ENCODE measurements at regions not wholly inside any gene's neighbourhood (a gene's known extent, or its start where the extent isn't known, plus 50 kb on each side); places are given as distances from the start of the nearest gene placed in this dataset.

DNA sequence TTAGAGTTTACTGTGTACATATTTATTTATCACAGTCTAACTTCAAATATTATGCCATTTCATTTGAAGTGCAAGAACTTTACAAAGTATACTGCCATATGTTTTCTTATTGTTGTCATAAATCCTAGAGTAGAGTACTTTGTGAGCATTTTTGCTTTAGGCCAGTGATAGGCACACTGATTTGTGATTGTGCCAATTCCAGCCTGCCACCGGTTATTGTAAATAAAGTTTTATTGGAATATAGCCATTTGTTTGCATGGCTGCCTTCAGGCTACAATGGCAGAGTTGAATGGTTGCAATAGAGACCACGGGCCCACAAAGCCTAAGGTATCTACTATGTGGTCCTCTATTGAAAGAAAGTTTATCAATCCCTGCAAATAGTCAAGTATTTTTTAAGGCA is 175.8 kb upstream of the GALNT2 start:
- TF ChIP-seq, protein P1, sequence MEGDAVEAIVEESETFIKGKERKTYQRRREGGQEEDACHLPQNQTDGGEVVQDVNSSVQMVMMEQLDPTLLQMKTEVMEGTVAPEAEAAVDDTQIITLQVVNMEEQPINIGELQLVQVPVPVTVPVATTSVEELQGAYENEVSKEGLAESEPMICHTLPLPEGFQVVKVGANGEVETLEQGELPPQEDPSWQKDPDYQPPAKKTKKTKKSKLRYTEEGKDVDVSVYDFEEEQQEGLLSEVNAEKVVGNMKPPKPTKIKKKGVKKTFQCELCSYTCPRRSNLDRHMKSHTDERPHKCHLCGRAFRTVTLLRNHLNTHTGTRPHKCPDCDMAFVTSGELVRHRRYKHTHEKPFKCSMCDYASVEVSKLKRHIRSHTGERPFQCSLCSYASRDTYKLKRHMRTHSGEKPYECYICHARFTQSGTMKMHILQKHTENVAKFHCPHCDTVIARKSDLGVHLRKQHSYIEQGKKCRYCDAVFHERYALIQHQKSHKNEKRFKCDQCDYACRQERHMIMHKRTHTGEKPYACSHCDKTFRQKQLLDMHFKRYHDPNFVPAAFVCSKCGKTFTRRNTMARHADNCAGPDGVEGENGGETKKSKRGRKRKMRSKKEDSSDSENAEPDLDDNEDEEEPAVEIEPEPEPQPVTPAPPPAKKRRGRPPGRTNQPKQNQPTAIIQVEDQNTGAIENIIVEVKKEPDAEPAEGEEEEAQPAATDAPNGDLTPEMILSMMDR (IDR thresholded peaks at IDR 0.05; ENCODE audit: insufficient read depth, low read length, poor library complexity, severe bottlenecking): no peak
- DNase-seq (ENCODE audit: extremely low read depth, insufficient read length): no peak
- Histone ChIP-seq H3K4me3 (replicated peaks; ENCODE audit: low read depth, low read length) (no peak overlapping the region), H3K27me3 (replicated peaks; ENCODE audit: control insufficient read depth, insufficient read depth, low read length) (no peaks in the 10 kb centered on the region; the same call in 1 of the 2 replicates), H3K36me3 (ENCODE audit: control insufficient read depth, insufficient read depth, low read length) (no peaks in the 10 kb centered on the region)

DNA sequence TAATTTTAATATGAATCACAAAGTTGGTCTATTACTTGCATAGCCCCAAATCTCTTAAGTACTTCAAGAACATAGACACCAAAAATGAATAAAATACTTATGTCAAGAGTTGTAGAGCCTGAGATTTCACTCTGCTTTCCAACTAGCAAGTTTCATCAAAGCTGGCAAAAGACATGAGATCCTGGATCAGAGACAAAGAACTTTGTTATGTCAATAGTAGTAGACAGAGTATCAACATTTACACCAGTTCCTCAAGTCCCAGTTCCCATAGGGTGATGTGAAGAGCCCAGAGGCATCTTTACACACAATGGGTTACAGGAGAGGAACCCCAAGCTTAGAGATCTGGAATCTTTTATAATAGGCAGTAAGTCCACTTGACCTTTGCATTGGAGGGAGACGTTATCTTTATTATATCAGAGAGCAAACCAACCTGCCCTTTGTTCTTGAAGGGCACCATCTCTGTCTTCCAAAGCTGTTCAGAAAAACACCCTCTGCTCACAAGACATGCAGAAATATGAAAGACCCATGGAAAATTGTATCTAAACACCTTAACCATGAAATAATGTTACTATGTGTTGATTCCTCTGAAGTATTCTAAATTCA is 174.4 kb upstream of the GALNT2 start:
- H3K27me3 ChIP-seq (replicated peaks; ENCODE audit: control insufficient read depth, insufficient read depth, low read length): no peaks in the 10 kb centered on the region; the same call in none of the 2 replicates
- TF ChIP-seq, protein P1 (IDR thresholded peaks at IDR 0.05; ENCODE audit: insufficient read depth, low read length, poor library complexity, severe bottlenecking): no peak
- DNase-seq (ENCODE audit: extremely low read depth, insufficient read length): no peak

DNA sequence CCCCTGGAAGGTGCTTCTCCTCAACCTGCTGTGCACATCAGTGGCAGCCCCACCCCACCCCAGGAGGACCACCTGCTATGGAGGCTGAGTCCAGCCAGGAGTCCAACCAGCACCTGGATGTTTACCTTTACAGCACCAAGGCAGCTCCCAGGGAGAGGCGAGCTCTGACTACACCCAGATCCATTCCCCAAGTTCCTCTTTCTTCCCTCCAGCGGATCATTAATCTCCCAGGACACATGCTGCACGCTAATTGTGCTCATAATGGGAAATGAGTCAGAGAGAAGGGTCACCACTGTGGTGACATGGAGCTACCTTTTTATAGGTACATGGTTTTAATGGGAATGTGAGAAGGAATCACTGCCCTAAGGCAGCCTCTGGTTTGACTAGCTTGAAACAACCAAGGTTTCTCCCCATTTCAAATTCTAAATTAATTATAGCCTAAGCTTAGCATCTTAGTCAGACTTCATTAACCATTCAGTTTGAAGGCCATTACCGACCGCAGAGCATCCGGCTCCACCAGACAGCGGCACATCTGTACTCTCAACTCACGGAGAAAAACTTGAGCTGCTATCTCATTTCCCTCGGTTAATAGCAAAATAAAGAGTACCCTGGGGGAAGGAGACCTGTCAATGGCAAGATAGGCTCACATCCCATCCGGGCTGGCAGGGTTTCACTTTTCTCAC is 173.1 kb upstream of the GALNT2 start:
- Histone ChIP-seq H3K4me3 (replicated peaks; ENCODE audit: low read depth, low read length) (no peak overlapping the region), H3K36me3 (ENCODE audit: control insufficient read depth, insufficient read depth, low read length) (no peaks in the 10 kb centered on the region), H3K27me3 (replicated peaks; ENCODE audit: control insufficient read depth, insufficient read depth, low read length) (no peaks in the 10 kb centered on the region; the same call in none of the 2 replicates)
- DNase-seq (ENCODE audit: extremely low read depth, insufficient read length): no peak
- TF ChIP-seq, protein P1 (IDR thresholded peaks at IDR 0.05; ENCODE audit: insufficient read depth, low read length, poor library complexity, severe bottlenecking): no peak

More for the DNA sequence above, 174.4 kb upstream of the GALNT2 start:
- Histone ChIP-seq H3K4me3 (replicated peaks; ENCODE audit: low read depth, low read length) (no peak overlapping the region), H3K36me3 (ENCODE audit: control insufficient read depth, insufficient read depth, low read length) (no peaks in the 10 kb centered on the region)

DNA sequence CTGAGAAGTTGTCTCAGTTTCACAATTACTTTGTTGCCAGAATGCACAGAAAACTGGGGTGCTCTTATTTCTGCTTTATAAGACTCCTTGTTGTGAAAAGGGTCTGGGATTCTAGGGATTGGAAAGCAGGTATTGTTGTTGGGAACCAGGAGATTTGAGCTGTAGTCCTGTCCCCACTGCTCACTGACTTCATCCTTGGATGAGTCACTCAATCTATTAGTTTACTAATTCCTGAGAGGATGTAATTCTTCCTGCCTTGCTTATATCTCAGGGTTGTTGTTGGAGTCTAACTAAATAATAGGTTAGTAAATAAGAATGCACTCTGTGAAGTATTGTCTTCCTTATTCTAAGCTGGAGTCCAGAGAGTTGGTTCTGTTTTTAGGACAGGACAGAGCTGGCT is 172.5 kb upstream of the GALNT2 start:
- H3K27me3 ChIP-seq (replicated peaks; ENCODE audit: control insufficient read depth, insufficient read depth, low read length): no peaks in the 10 kb centered on the region; the same call in none of the 2 replicates
- no peak overlapping the region for H3K4me3 ChIP-seq (replicated peaks; ENCODE audit: low read depth, low read length)
- DNase-seq (ENCODE audit: extremely low read depth, insufficient read length): no peak
- no peaks in the 10 kb centered on the region for H3K36me3 ChIP-seq (ENCODE audit: control insufficient read depth, insufficient read depth, low read length)
- TF ChIP-seq, protein P1 (IDR thresholded peaks at IDR 0.05; ENCODE audit: insufficient read depth, low read length, poor library complexity, severe bottlenecking): no peak

DNA sequence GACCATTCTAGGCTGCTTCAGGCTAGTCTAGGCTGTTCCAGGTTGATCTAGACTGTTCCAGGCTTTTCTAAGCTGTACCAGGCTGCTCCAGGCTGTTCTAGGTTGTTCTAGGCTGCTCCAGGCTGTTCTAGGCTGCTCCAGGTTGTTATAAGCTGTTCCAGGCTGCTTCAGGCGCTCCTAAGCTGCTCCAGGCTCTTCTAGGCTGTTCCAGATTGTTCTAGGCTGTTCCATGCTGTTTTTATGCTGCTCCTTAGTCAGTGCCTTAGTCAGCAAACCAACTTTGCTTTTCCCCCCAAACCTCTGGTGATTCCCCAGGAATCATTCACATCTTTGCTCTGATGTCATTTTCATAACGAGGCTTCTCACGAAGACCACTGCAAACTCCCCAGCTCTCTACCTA is 171.4 kb upstream of the GALNT2 start:
- no peak for DNase-seq (ENCODE audit: extremely low read depth, insufficient read length)
- Histone ChIP-seq H3K4me3 (replicated peaks; ENCODE audit: low read depth, low read length) (no peak overlapping the region), H3K36me3 (ENCODE audit: control insufficient read depth, insufficient read depth, low read length) (no peaks in the 10 kb centered on the region), H3K27me3 (replicated peaks; ENCODE audit: control insufficient read depth, insufficient read depth, low read length) (no peaks in the 10 kb centered on the region; the same call in none of the 2 replicates)
- TF ChIP-seq, protein P1 (IDR thresholded peaks at IDR 0.05; ENCODE audit: insufficient read depth, low read length, poor library complexity, severe bottlenecking): no peak

Measured in GM06990 (cell line).